Astrocyte (in vitro differentiated cells and primary cell): ENCODE measurements at regions not wholly inside any gene's neighbourhood (a gene's known extent, or its start where the extent isn't known, plus 50 kb on each side); places are given as distances from the start of the nearest gene placed in this dataset.

Source experiments
- DNase-seq: peaks from one replicate; pipeline ENCODE4 v3.0.0-alpha.2; 2010; ENCODE audit warnings: low read depth
- FAIRE-seq: peaks from 2 replicates; lab custom pipeline; 2011; peaks lifted over from hg19 to GRCh38; lab: Jason Lieb, UNC
- H2AFZ ChIP-seq: 2 replicates; pipeline ENCODE4 v1.6.0; 2012; ENCODE audit warnings: low read depth, low read length, inconsistent platforms
- H3K27ac ChIP-seq: 2 replicates; pipeline ENCODE4 v1.5.1; 2011; ENCODE audit warnings: low read depth, low read length, inconsistent platforms
- H3K27me3 ChIP-seq: 2 replicates; pipeline ENCODE4 v1.6.0; 2011; ENCODE audit warnings: low read length, inconsistent platforms; ENCODE audit not compliant: insufficient read depth
- H3K36me3 ChIP-seq: 2 replicates; pipeline ENCODE4 v1.5.1; 2011; ENCODE audit warnings: low read length, inconsistent platforms; ENCODE audit not compliant: insufficient read depth
- H3K4me1 ChIP-seq: 2 replicates; pipeline ENCODE4 v1.5.1; 2011; ENCODE audit warnings: low read length, inconsistent platforms; ENCODE audit not compliant: insufficient read depth
- H3K4me2 ChIP-seq: 2 replicates; pipeline ENCODE4 v1.6.0; 2012; ENCODE audit warnings: low read length, inconsistent platforms
- H3K4me3 ChIP-seq: 2 replicates; pipeline ENCODE4 v1.5.1; 2011; ENCODE audit warnings: low read depth, mild to moderate bottlenecking, low read length, inconsistent platforms; ENCODE audit not compliant: insufficient read depth
- H3K79me2 ChIP-seq: 2 replicates; pipeline ENCODE4 v1.6.0; 2012; ENCODE audit warnings: mild to moderate bottlenecking, low read length, inconsistent platforms; ENCODE audit not compliant: insufficient read depth
- H3K9ac ChIP-seq: 2 replicates; pipeline ENCODE4 v1.6.0; 2012; ENCODE audit warnings: mild to moderate bottlenecking, low read length, inconsistent platforms
- H3K9me3 ChIP-seq: 2 replicates; pipeline ENCODE4 v1.5.1; 2012; ENCODE audit warnings: low read depth, mild to moderate bottlenecking, low read length, inconsistent platforms; ENCODE audit not compliant: insufficient read depth
- H4K20me1 ChIP-seq: 2 replicates; pipeline ENCODE4 v1.6.0; 2012; ENCODE audit warnings: low read length, inconsistent platforms; ENCODE audit not compliant: insufficient read depth
- H3K27ac Mint-ChIP-seq: one replicate; pipeline ENCODE4 v1.8.0; 2021; ENCODE audit warnings: mild to moderate bottlenecking, mixed read lengths; ENCODE audit not compliant: unreplicated experiment
- H3K27me3 Mint-ChIP-seq: one replicate; pipeline ENCODE4 v1.8.0; 2021; ENCODE audit warnings: low read depth, mixed read lengths; ENCODE audit not compliant: unreplicated experiment
- H3K36me3 Mint-ChIP-seq: one replicate; pipeline ENCODE4 v1.8.0; 2021; ENCODE audit warnings: low read depth, mixed read lengths; ENCODE audit not compliant: unreplicated experiment
- H3K4me1 Mint-ChIP-seq: one replicate; pipeline ENCODE4 v1.8.0; 2021; ENCODE audit warnings: low read depth, mixed read lengths; ENCODE audit not compliant: unreplicated experiment
- H3K4me3 Mint-ChIP-seq: one replicate; pipeline ENCODE4 v1.8.0; 2021; ENCODE audit warnings: mild to moderate bottlenecking, moderate library complexity, mixed read lengths; ENCODE audit not compliant: unreplicated experiment
- H3K9me3 Mint-ChIP-seq: one replicate; pipeline ENCODE4 v1.8.0; 2021; ENCODE audit warnings: mild to moderate bottlenecking, mixed read lengths; ENCODE audit not compliant: unreplicated experiment
- CTCF ChIP-seq: IDR thresholded peaks from 2 replicates; pipeline ENCODE4 v1.5.1; 2011; ENCODE audit warnings: low read depth, mild to moderate bottlenecking, inconsistent platforms, low read length, moderate library complexity; ENCODE audit not compliant: insufficient read depth
- EZH2 ChIP-seq: IDR thresholded peaks from 2 replicates; pipeline ENCODE4 v1.6.1; 2012; ENCODE audit warnings: mild to moderate bottlenecking, low read length, inconsistent platforms; ENCODE audit not compliant: insufficient read depth

GRCh38 chr4:164614329-164614728 lies 139.6 kb upstream of the SMIM31 start:
- Histone ChIP-seq H4K20me1 (no peaks in the 10 kb centered on the region), H2AFZ (no peak overlapping the region), H3K9ac (no peak overlapping the region), H3K4me1 (no peaks in the 10 kb centered on the region), H3K4me3 (no peak overlapping the region), H3K27ac (no peak overlapping the region), H3K4me2 (no peak overlapping the region), H3K36me3 (no peaks in the 10 kb centered on the region), H3K9me3 (no peaks in the 10 kb centered on the region), H3K27me3 (peaks cover 3% of the 10 kb centered on the region), H3K79me2 (no peaks in the 10 kb centered on the region)
- H3K9me3 Mint-ChIP-seq: no peaks in the 10 kb centered on the region
- no peak overlapping the region for H3K4me3 Mint-ChIP-seq
- no peak for DNase-seq
- H3K36me3 Mint-ChIP-seq: no peaks in the 10 kb centered on the region
- H3K4me1 Mint-ChIP-seq: no peaks in the 10 kb centered on the region
- no peak for FAIRE-seq
- H3K27ac Mint-ChIP-seq: no peak overlapping the region
- TF ChIP-seq EZH2 (no peak), CTCF (no peak)
- no peaks in the 10 kb centered on the region for H3K27me3 Mint-ChIP-seq

GRCh38 chr4:164614999-164615398 lies 138.9 kb upstream of the SMIM31 start:
- H3K9me3 ChIP-seq: no peaks in the 10 kb centered on the region
- H3K27me3 ChIP-seq: peaks cover 3% of the 10 kb centered on the region
- no peak overlapping the region for H3K4me2 ChIP-seq
- Mint-ChIP-seq H3K9me3 (no peaks in the 10 kb centered on the region), H3K27me3 (no peaks in the 10 kb centered on the region), H3K27ac (no peak overlapping the region), H3K36me3 (no peaks in the 10 kb centered on the region), H3K4me3 (no peak overlapping the region), H3K4me1 (no peaks in the 10 kb centered on the region)
- no peak overlapping the region for H3K27ac ChIP-seq
- H3K36me3 ChIP-seq: no peaks in the 10 kb centered on the region
- no peak for FAIRE-seq
- no peaks in the 10 kb centered on the region for H3K79me2 ChIP-seq
- no peak for TF ChIP-seq EZH2
- no peak for TF ChIP-seq CTCF
- peak; percentile 50 for DNase-seq
- no peaks in the 10 kb centered on the region for H3K4me1 ChIP-seq
- H4K20me1 ChIP-seq: no peaks in the 10 kb centered on the region
- H3K4me3 ChIP-seq: no peak overlapping the region
- no peak overlapping the region for H2AFZ ChIP-seq
- H3K9ac ChIP-seq: no peak overlapping the region

GRCh38 chr4:164615964-164616363 lies 138.0 kb upstream of the SMIM31 start:
- H3K4me2 ChIP-seq: no peak overlapping the region
- no peak overlapping the region for H3K4me3 ChIP-seq
- DNase-seq (no peak), FAIRE-seq (no peak)
- no peak overlapping the region for H2AFZ ChIP-seq
- no peaks in the 10 kb centered on the region for H3K4me1 ChIP-seq
- H3K9me3 Mint-ChIP-seq: no peaks in the 10 kb centered on the region
- H3K4me3 Mint-ChIP-seq: no peak overlapping the region
- no peaks in the 10 kb centered on the region for H3K79me2 ChIP-seq
- H4K20me1 ChIP-seq: no peaks in the 10 kb centered on the region
- H3K36me3 Mint-ChIP-seq: no peaks in the 10 kb centered on the region
- no peak for TF ChIP-seq CTCF
- TF ChIP-seq EZH2: no peak
- H3K4me1 Mint-ChIP-seq: no peaks in the 10 kb centered on the region
- no peak overlapping the region for H3K27ac ChIP-seq
- peaks cover 3% of the 10 kb centered on the region for H3K27me3 ChIP-seq
- no peaks in the 10 kb centered on the region for H3K36me3 ChIP-seq
- H3K27ac Mint-ChIP-seq: no peak overlapping the region
- no peaks in the 10 kb centered on the region for H3K9me3 ChIP-seq
- H3K27me3 Mint-ChIP-seq: no peaks in the 10 kb centered on the region
- no peak overlapping the region for H3K9ac ChIP-seq
